ENCODE measurements at regions not wholly inside any gene's neighbourhood (a gene's known extent, or its start where the extent isn't known, plus 50 kb on each side); places are given as distances from the start of the nearest gene placed in this dataset.
"Not testable (repeated sequence)": the region's sequence is repeated elsewhere in the genome, so short reads cannot be mapped to it uniquely, and the experiment has no call there.

DNA sequence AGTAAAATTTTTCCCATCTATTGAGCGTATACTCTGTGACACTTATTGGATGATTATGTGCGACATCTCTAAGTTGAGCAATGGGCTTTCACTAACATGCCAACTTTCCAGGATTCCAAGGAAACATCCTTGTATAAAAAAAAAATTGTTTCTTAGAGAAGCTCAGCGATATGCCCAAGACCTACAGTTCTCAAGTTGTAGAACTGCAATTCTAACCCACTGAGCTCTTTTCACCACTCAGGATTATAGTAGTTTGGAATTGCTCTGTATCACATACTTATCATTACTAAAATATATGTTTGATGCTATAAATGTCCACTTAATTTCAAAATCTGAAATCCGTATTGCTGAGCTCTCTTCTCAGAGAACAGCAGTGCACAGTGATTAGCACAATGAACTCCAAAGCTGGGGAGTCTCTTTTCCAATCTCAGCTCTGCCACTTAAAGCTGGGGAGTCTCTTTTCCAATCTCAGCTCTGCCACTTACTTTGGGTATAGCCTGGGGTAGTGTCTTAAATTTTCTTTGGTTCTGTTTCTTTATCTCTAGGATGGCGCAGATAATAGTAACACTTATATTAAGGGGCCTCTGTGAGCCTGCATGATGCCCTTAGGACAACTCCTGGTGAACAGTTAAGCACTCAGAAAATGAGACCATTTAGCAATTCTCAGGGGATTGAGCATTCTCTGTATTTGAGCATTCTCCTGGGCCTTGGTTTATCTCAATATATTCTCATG is 1722.2 kb upstream of the AGA start:
- no peak for DNase-seq

GRCh38 chr4:179165000-179165738 is 1722.9 kb upstream of the AGA start:
- DNase-seq, result no peak

DNA sequence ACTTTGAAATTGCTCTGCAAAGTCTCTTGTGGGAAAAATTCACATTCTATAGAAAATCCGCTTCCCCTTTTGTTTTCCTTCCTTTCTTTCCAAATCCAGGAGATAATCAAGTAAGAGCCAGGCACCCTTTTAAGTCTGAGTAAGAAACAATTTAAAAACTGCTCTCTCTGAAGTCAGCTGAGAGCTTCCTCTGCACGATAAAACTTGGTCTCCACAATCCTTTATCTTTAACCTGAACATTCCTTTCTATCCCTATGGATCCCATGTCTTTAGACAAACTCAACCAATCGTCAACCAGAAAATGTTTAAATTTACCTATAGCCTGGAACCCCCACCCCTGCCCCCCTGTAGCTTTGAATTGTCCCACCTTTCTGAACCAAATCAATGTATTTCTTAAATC is 1723.6 kb upstream of the AGA start:
- DNase-seq, result no peak

DNA sequence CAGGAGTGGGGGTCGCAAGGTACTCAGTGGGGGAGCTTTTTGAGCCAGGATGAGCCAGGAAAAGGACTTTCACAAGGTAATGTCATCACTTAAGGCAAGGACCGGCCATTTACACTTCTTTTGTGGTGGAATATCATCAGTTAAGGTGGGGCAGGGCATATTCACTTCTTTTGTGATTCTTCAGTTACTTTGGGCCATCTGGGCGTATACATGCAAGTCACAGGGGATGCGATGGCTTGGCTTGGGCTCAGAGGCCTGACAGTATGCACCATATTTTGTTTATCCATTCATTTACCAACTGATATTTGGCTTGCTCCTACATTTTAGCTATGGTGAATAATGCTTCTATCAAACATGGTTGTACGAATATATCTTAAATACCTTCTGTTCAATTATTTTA is 1728.1 kb upstream of the AGA start:
- DNase-seq, result not testable (repeated sequence)

DNA sequence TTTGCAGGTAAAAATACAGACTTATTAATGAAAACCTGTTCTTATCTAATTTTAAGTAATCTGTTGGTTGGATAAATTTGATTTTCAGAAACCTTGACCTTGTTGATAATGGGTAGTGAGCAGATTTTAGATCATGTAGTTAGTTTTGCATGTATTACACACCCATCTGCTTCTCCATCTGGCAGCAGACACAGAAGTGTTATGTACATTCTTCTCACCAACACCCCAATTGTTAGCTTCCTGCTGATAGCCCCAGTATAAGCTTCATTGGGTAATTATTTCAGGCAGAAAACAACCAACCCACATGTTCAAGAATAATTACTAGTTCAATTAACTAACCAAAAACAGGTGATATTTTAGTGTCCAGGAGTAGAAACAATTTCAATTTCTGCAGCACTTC is 1740.5 kb upstream of the AGA start:
- no peak for DNase-seq

DNA sequence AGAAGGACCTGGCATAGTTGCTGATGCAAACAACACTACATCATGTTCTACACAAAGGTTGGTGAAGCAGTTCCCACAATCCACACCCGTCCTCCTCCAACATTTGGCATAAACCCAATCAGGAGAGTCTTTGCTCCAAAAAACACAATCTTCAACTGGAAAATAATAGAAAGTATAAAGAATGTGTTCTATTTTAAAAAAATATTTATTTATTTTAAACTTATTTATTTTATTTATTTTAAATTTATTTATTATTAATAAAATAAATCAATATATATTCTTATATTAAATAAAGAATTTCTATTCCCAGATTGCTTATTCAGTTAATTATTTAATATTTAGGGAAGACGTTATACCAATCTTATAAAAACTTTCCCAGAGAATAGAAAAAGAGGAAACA is 1753.7 kb upstream of the AGA start:
- no peak for DNase-seq

DNA sequence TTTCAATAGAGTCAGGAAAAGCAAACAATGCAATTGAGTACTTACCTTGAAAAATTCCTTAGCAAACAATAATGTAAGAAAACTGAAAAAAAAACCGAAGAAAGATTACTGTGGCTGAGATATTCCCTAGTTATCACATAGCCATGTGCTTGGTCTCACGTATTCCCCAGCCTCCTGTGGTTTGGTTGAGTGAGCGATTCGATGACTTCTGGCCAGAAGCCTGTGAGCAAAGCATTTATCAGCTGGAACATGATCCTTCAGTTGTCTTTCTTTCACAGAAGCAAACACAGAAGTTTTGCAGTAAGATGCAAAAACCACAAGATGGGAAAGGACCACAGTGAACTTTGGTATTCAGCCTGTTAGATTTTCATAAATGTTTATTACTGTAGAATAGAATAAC is 1754.3 kb upstream of the AGA start:
- no peak for DNase-seq

DNA sequence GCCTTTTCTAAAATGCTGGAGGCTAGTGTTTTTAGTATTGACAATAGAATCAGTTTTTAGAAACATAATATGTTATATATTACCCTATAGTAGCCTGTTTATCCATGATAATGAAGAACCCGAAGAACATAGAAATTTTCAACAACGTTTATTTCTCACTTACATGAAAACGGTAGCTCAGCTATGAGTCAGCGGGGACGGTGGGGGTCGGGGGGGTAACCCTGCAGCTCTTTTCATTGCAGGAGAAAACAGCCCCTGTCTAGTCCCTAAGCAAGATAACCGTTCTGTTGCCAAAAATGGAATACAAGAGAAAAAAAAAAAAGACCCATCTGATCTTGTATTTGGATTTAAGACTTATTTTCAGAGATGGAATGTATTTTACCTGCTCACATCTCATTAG is 1758.4 kb upstream of the AGA start:
- DNase-seq, result no peak

DNA sequence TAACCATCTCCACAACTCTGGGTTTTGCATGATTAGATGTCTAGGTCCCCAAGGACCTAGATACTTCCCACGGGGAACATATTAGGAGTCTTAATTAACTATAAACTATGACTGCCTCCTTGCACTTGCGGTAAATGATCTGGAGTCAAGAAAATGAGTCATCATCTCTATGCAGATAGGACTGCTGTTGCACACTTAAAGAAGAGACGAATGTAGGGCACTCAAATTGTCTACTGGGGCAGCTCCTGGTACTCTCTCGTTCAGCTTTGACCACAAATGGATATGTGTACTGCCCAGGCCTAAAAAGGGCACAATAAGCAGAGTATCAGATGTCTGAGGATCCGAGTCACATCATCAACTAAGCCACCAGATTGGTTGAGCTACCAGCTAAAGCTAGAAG is 1783.4 kb upstream of the AGA start:
- DNase-seq, result no peak

DNA sequence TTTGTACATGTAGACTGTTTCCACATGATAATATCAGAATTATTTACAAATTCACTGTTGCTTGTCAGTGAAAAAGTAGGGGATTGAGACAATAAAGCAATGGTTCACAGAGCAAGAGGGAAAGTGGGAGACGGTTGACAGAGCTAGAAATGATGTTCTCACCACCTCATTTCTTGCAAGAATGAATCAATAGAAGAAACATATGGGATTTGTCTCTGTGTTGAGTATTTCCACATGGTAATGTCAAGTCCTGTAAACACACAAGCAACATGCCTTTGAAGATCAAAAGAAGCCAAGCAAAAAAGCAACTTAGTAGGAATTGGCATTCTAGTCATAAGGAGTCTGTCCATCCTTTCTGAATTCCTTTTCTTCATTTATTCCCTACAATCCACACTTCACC is 1806.6 kb upstream of the AGA start:
- DNase-seq, result no peak

GRCh38 chr4:179268791-179269190 is 1826.6 kb upstream of the AGA start:
- DNase-seq, result no peak

GRCh38 chr4:179272282-179272681 is 1830.0 kb upstream of the AGA start:
- no peak for DNase-seq

GRCh38 chr4:179278647-179279046 is 1836.4 kb upstream of the AGA start:
- no peak for DNase-seq

DNA sequence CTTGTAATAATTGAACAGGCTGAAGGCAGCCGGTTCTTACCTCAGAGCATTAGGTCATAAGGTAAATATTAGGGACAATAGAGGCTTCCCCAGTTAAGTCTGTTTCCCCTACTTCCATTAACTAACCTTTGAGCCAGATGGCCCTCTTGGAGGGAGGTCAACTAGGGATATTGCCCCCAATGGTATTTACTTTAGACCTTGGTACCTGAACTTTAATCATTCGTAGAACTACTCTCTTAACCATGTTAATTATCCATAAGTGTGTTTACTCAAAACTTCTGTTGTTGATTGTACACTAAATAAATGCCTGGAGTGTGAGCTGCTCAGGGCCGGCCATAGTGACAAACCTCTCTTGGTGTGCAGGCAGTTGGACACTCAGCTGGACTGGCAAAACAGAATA is 1843.5 kb upstream of the AGA start:
- no peak for DNase-seq

DNA sequence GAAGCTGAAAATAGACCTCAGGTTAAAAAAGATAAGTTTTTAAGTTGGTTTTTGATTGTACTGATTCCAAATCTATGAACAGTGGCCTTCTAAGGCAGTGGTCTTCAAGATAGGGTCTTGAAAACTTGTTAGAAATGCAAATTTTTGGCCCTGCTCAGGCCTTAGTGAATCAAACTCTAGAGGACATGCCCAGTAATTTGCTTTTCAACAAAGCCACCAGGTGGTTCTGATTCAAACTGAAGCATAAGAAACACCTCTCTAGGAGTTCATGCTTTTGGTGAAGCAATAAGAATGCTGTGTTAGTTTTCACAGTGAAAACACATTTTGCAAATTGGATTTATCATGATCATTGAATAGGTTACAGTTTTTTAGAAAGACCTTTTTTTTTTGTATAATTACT is 1849.4 kb upstream of the AGA start:
- DNase-seq, result no peak

- no peak for DNase-seq
Observed at GRCh38 chr4:179292468-179292867, 1850.2 kb upstream of the AGA start.

DNA sequence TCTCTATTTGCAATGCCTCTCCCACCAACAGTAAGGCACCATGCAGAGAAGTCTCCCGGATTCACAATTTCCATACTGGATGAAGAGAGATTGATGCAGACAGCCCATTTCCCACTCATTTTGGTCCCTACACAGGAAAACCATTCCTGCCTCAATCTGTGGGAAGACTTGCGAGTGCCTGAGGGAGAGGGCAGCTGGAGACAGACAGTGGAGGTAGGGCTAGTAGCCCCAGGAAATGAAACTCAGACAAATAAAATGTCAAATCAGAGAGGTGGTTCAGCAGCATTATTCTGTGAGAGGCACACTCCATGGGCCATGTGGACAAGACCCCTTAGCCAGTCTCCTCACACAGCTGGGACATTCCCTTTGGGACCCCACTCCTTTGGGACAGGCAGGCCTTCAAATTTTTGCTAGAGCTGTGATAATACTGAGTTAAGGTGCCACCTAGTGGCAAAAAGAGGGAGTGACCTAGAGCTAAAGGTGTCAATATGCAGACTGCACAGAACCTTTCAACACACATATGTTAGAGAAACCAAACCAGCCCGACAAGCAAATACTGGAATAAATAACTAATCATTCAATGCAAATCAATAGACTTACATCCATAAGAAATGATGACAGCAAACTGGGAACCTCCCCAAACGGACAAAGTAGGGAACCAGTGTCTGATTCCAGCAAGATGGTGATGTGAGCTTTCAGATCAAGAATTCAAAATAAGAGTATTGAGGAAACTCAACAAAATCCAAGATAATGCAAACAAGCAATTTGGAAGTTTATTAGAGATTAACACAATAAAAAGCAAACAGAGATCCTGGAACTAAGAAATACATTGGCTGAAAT is 1865.3 kb upstream of the AGA start:
- DNase-seq, result peak in 1 of 2 donors; percentile 3

DNA sequence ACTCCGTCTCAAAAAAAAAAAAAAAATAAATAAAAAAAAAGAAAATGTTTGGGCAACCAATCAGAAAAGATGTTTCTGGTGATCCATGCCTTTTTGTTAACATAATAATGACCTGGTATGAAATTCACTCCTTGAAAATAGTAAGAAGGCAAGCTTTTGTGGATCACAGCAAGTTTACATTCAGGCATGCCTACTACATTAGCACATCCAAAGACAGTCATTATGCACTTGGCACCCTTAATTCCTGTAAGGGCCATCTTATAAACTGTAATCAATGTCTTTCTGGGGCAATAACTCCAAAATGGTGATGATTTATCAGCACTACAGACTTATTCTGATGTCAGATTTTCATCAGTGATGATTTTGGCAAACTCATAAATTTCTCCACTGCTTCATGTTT is 1871.6 kb upstream of the AGA start:
- DNase-seq, result no peak

GRCh38 chr4:179325181-179325580 is 1882.9 kb upstream of the AGA start:
- no peak for DNase-seq

- DNase-seq, result no peak
Observed at GRCh38 chr4:179328627-179329026, 1886.4 kb upstream of the AGA start.

GRCh38 chr4:179331362-179331761 is 1889.1 kb upstream of the AGA start:
- DNase-seq, result no peak

DNA sequence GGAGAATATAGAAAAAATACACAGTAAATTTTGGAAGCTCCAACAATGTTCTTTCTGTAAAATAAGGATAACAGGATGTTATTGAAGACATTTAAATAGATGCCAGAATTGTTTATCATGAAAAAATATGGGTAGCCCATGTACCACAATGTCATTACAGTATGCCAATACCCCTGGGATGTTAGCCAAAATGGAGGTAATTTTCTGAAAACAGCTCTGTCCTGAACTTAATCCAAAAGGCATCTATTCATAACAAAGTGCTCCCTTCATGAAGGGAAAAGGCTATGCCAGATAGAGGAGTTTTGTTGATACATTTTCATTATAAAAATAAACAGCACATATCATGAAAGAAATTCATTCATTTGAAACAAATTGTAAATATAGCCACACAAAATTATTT is 1902.6 kb upstream of the AGA start:
- no peak for DNase-seq

DNA sequence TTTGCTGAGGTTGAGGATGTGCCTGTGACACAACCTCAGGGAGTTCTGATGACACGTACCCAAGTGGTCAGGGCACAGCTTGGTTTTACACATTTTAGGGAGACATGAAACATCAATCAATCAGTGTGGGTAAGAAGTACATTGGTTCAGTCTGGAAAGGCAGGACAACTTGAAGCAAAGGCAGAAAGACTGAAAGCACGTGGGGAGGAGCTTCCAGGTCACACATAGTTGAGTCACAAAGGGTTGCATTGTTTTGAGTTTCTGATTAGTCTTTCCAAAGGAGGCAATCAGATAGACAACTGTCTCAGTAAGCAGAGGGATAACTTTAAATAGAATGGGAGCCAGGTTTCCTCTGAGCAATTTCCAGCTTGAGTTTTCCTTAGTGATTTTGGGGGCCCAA is 1910.0 kb upstream of the AGA start:
- no peak for DNase-seq

DNA sequence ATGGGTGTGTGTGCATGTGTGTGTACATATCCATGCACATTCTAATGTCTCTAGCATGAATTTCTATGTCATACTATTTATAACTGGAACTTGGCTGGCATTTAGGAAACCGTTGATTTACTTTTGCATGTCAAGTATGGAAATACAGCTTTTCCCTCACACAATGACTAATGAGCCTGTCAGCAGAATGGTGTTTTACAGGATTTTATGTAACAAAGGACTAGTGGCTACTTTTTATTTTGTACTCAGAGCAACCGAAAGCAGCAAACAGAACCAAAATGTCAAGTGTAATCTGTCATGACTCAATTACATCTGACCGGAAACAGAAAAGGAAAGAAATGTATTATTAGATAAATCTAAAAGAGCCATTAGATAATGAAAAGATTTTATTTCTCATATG is 1911.5 kb upstream of the AGA start:
- no peak for DNase-seq
